Gastroesophageal sphincter (tissue), 3 donors: ENCODE measurements at regions not wholly inside any gene's neighbourhood (a gene's known extent, or its start where the extent isn't known, plus 50 kb on each side); places are given as distances from the start of the nearest gene placed in this dataset.

Experiments used
- POLR2A ChIP-seq, 2 donors: fragments of 450-650 bp; IDR thresholded peaks; one replicate each; pipeline ENCODE4 v1.6.1; 2017; ENCODE audit warnings: antibody characterized with exemption in 2 of 2, mild to moderate bottlenecking in 2 of 2, moderate library complexity in 1 of 2
- POLR2AphosphoS5 ChIP-seq: sonication (generic); formaldehyde crosslinking; IDR thresholded peaks from one replicate; pipeline ENCODE4 v1.6.1; 2017; ENCODE audit warnings: antibody characterized with exemption
- TF ChIP-seq, protein P1 (sequence below), 4 experiments: fragments of 200-600 bp in 2 of 4; fragments of 450-650 bp in 2 of 4; sonication (generic) in 1 of 4; IDR thresholded peaks; one replicate each; pipeline ENCODE4 v1.5.1; 2017 to 2019; ENCODE audit warnings: antibody characterized with exemption in 4 of 4, mild to moderate bottlenecking in 2 of 4, moderate library complexity in 2 of 4

DNA sequence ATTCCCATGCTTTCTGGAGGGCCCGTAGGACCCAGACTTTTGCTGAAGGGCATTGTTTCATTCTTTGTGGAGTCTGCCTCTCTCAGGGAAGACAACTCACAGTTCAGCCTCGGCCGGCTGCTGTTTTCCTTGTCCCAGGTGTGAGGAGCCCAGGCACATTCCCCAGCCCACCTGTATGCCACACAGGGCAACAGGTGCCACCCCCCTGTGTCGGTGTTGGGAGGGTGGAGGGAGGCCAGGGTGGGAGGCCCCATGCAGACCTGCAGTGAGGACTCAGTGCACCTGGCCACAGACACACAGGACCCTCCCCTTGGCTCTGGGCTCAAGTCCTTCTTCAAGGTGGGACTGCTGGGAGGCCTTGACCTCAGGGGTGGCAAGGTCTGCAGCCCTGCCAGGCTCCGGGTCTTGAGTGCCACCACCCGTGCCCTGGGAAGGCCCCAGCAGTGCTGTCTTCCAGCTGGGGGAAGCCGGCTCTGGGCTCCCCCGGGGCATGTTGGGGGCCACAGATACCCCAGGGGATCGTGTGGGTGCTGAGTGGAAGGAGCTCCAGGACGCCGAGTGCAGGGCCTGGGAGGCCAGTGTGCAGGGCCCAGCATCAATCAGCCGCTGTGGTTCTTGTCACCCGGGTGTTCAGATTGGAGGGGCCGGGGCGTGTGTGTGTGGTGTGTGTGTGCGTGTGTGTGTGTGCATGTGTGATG is 1286.1 kb downstream of the BRD1 start:
- TF ChIP-seq, protein P1, sequence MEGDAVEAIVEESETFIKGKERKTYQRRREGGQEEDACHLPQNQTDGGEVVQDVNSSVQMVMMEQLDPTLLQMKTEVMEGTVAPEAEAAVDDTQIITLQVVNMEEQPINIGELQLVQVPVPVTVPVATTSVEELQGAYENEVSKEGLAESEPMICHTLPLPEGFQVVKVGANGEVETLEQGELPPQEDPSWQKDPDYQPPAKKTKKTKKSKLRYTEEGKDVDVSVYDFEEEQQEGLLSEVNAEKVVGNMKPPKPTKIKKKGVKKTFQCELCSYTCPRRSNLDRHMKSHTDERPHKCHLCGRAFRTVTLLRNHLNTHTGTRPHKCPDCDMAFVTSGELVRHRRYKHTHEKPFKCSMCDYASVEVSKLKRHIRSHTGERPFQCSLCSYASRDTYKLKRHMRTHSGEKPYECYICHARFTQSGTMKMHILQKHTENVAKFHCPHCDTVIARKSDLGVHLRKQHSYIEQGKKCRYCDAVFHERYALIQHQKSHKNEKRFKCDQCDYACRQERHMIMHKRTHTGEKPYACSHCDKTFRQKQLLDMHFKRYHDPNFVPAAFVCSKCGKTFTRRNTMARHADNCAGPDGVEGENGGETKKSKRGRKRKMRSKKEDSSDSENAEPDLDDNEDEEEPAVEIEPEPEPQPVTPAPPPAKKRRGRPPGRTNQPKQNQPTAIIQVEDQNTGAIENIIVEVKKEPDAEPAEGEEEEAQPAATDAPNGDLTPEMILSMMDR (IDR thresholded peaks at IDR 0.05), result no peak
- TF ChIP-seq POLR2A (IDR thresholded peaks at IDR 0.05), result no peak
- no peak for TF ChIP-seq POLR2AphosphoS5
